Stimulated activated CD4-positive, alpha-beta T cell treated with anti-CD3 and anti-CD28 coated beads, TNF-alpha, amount 100 ng/mL, for 48 hours (primary cell): ENCODE measurements at regions not wholly inside any gene's neighbourhood (a gene's known extent, or its start where the extent isn't known, plus 50 kb on each side); places are given as distances from the start of the nearest gene placed in this dataset.

ENCODE experiments used
- DNase-seq, 3 donors: peaks; one replicate each; pipeline ENCODE4 v3.0.0-alpha.2; 2020; ENCODE audit warnings: low read depth in 3 of 3

DNA sequence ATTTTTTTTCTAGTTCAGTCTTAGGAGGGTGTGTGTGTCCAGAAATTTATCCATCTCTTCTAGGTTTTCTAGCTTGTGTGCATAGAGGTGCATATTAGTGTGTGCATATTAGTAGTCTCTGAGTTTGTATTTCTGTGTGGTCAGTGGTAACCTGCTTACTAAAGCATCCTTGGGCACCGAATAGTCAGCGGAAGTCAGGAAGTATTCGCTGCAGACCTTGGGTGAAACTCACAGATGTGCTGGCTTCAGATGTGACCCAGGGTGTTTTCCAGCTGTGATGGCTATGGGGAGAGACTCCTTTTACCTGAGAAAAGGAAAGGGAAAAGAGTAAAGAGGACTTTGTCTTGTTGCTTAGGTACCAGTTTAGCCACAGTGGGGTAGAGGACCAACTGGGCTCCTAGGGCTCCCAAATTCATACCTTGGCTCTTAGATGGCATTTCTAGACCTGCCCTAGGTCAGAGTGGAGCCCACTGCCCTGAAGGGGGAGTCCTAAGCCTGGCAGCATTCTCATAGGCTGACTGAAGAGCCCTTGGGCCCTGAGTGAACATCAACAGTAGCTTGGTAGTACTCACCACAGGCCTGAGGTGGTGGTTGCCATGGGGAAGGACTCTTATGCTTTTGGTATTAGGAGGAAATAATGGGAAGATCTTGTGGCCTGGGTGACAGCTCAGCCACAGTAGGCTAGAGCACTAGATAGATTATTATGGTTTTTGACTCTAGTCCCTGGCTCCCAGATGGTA lies 286.0 kb upstream of the ZPLD1 start:
- no peak for DNase-seq

DNA sequence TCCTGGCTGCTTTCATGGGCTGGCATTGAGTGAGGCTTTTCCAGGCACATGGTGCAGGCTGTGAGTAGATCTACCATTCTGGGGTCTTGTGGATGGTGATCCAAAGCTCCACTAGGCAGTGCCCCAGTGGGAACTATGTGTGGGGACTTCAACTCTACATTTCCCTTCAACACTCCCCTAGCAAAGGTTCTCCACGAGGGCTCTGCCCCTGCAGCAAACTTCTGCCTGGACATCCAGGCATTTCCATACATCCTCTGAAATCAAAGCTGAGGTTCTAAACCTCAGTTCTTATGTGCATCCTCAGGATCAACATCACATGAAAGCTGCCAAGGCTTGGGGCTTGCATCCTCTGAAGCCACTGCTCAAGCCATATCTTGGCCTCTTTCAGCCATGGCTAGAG lies 282.9 kb upstream of the ZPLD1 start:
- no peak for DNase-seq

DNA sequence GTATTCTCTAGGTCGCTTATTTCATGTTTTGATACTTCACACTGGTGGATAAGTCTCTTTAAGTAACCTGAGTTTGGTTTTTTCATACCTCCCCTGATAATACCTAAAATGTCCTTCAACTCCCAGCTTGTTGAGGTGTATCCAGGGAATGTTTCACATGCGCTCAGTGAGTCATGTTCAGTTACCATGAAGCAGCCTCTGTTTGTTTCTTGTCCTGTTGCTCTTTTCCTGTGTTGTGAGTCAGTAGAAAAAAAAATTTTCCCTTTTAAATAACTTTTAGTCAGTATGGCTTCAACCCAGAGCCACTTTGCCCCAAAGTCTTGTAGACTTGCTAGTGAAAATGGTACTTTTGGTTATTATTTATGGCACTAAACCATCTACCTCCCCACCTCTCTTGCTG lies 278.4 kb upstream of the ZPLD1 start:
- no peak for DNase-seq

DNA sequence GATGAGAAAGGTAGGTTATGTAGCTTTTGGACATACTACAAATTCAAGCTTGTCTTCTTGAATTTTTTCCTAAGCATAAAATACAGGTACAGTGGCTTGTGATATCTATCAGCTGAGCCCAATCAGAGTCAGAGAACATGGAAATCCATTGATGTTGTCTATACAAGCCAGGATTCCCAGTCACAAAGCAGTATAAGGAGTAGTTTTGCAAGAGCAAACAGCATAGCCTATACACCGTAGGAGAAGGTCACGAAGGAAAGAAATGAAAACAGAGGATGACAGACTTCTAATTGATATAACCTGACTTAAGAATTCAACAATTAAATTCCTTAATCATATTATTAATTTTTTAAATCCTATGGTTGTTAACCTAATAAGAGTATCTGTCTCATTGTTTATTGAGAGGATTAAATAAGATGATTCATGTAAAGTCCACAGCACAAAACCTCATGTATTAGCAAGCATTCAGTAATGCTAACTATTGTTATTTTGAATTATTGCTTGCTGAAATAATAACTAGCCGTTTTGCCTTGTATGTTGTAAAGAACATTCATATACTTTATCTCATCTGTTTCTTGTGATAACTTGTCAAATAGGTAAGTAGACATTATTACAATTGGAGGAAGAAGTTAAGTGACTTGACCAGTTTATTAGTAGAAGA lies 276.6 kb upstream of the ZPLD1 start:
- DNase-seq, result no peak

- DNase-seq, result no peak
Measured at GRCh38 chr3:102159810-102160451, 274.9 kb upstream of the ZPLD1 start.

- no peak for DNase-seq
Measured at GRCh38 chr3:102161384-102162006, 273.3 kb upstream of the ZPLD1 start.

- no peak for DNase-seq
Measured at GRCh38 chr3:102162251-102162650, 272.6 kb upstream of the ZPLD1 start.

GRCh38 chr3:102163039-102163817 lies 271.6 kb upstream of the ZPLD1 start:
- DNase-seq, result no peak

GRCh38 chr3:102163818-102164154 lies 271.0 kb upstream of the ZPLD1 start:
- DNase-seq, result no peak

DNA sequence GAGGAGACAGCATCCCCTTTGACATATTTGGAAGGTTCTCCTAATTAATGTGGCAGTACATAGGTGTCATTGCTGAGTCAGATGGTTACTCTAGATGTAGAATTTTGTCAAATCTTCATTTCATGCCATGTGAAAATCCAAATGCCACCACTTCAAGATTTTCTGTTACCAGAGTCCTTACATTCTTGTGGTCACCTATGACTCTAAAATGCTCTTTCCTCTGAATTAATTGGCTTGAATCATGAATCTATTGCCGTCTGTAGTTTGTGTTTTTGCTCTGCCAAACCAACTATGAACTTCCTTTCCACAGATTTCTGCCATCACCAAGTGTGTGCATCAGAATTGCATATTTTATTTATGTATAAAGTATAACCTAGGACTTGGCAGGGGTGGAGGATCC lies 269.4 kb upstream of the ZPLD1 start:
- no peak for DNase-seq

- DNase-seq, result no peak
Measured at GRCh38 chr3:102169915-102170479, 264.8 kb upstream of the ZPLD1 start.

DNA sequence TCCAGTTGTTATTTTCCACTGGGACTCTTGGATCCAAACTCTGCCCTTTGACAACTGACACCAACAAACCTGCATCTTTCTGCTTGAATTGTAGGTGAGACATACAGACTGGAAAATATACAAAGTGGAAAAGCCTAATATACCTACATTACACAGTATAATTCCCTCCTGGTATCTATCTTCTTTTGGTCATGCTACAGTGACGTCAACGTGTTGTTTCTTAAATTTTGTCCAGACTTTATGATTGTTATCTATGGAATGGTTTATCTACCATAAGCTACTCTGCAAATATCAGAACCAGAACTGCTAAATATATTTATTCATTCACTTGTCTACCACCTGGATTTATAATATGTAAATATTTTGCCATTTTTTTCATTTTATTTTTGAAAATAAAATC lies 264.3 kb upstream of the ZPLD1 start:
- DNase-seq, result no peak

DNA sequence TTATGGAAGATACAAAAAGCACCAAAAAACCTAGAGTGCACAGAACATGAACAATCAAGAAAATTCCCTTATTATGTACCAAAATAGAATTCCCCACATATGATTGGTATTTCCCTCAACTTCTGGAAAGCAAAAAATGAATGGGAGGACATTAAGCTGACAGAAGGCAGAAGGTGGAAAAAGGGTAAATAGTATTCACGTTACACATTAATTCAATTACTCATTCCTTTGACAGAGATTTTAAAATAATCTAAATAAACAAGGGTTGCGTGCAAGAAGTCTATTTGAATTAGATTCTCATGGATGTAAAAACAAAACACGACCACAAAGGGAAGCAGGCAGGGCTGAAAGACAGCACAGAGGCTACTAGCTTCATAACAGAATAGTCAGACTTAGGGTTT lies 260.5 kb upstream of the ZPLD1 start:
- no peak for DNase-seq

DNA sequence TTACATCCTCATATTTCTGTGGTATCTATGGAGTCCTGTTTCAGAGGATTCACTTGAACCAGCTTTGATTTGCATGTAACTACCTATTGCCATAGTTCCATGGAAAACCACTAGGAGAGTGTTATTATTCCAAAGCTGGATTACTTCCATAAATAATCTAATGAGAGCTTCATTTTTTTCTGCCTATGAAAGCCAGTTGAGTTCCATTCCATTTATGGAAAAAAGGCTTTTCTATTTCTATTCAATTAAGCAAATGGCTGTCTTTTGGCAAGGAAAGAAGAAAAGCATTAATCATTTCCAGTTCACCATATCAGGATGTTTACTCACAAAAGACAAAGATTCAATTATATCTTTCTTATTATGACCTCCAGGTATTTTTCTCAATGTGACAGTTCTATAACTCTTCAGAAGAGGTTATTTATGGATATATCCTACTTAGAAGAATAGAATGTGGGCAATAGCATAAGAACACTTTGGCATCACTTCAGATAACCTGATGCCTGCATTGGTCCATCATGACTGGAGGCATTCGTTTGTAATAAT lies 259.9 kb upstream of the ZPLD1 start:
- DNase-seq, result no peak

DNA sequence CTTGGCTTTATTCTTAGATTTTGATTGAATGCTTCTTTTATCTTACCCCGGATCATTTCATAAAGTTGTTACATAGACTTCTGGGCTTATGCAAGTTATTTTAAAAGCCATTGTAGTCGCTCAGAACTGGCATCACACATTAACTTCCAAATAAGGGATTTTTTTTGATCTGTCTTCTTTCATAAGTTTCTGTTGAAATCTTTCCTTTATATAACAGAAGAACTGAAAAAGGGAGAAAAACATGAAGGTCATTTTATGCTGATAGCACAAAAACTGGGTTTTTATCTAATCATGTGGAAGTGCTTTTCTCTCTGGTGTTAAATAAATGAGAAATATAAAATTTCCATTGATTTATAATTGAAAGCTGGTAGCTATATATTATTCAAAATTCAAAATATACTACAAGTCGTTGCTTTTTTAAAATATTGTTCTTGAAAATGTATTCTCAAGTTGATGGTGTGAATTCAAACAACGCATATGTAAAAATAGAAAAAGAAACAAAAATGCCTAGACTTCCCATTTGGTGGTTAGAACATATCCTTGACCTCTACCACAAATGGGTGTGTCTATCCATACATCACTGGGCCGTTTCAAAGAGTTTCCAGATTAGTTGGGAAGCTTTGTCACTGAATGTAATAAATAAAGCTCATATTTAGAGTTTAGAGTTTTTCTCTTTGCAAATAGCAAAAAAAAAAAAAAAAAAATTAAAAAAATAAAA lies 258.3 kb upstream of the ZPLD1 start:
- no peak for DNase-seq

DNA sequence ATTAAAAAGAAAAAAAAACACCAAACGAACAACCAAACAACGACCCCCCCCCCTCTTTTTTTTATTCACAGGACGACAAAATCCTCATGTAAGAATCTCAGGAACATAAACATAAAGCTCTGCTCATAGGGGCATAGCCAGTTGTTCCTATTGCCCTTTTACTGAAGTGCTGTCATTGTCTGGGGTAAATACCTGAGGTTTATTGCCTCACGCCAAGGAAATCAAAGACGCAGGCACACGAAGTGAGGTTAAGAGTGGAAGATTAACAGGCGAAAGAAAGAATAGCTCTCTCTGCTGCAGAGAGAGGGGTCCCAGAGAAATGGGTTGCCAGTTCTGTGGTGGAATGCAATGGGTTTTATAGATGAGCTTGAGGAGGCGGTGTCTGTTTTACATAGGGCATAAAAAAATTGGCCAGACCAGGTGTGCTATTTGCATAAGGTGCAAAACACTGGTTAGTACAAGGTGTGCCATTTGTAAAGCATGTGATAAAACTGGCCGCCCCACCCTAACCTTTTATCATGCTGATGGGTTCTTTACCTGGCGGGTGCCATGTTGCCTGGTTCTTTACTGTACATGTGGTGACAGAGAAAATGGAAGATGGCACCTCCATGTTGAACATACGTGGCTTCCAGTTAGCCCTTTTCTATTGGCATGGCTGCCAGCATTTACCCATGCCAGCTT lies 257.6 kb upstream of the ZPLD1 start:
- DNase-seq, result no peak

GRCh38 chr3:102178817-102179216 lies 256.0 kb upstream of the ZPLD1 start:
- DNase-seq, result no peak

GRCh38 chr3:102179326-102180177 lies 255.3 kb upstream of the ZPLD1 start:
- DNase-seq, result no peak

DNA sequence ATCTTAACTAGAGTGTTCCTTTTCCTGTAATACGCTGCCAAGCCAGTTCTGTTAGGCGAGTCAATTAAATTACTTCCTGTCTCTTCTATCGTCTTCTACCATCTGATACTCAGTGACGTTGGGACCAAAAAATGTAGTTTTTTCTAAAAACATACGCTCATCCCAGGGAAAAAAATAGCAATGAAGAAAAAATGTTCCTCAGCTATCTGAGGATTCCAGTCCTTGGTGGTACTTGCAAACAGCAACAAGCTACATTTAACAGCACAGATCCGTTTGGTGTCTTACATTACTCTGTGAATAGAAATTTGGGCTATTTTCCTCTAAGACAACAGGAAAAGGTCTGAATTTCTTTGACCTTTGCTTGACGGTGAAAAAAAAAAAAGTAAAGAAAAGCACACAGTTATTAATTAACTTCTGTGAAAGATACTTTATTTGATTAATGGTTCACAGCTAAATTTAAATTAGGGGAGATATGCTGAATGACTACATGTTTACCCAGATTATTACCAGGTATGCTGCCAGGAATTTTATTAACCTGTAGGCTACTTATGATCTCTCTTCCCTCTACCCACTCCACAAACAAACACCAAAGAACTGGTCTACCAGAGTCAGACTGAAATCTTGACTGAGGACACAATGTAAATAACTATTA lies 254.4 kb upstream of the ZPLD1 start:
- no peak for DNase-seq
